Mucosa of stomach (tissue), 1 donor: ENCODE measurements at regions not wholly inside any gene's neighbourhood (a gene's known extent, or its start where the extent isn't known, plus 50 kb on each side); places are given as distances from the start of the nearest gene placed in this dataset.

Experiments
- H3K27me3 ChIP-seq: one replicate; pipeline ENCODE4 v1.7.0; 2013; ENCODE audit warnings: mild to moderate bottlenecking, low read length; ENCODE audit not compliant: control insufficient read depth, insufficient read depth
- H3K36me3 ChIP-seq: one replicate; pipeline ENCODE4 v1.7.0; 2013; ENCODE audit warnings: low read length; ENCODE audit not compliant: control insufficient read depth, insufficient read depth
- H3K4me1 ChIP-seq: one replicate; pipeline ENCODE4 v1.7.0; 2013; ENCODE audit warnings: mild to moderate bottlenecking, low read length; ENCODE audit not compliant: control insufficient read depth, insufficient read depth
- H3K4me3 ChIP-seq: one replicate; pipeline ENCODE4 v1.7.0; 2013; ENCODE audit warnings: low read length
- H3K9ac ChIP-seq: one replicate; pipeline ENCODE4 v1.7.0; 2013; ENCODE audit warnings: mild to moderate bottlenecking, low read length, moderate library complexity
- H3K9me3 ChIP-seq: one replicate; pipeline ENCODE4 v1.7.0; 2013; ENCODE audit warnings: mild to moderate bottlenecking, low read length, moderate library complexity; ENCODE audit not compliant: control insufficient read depth
- donor health status: Pancreatic carcinoma.

DNA sequence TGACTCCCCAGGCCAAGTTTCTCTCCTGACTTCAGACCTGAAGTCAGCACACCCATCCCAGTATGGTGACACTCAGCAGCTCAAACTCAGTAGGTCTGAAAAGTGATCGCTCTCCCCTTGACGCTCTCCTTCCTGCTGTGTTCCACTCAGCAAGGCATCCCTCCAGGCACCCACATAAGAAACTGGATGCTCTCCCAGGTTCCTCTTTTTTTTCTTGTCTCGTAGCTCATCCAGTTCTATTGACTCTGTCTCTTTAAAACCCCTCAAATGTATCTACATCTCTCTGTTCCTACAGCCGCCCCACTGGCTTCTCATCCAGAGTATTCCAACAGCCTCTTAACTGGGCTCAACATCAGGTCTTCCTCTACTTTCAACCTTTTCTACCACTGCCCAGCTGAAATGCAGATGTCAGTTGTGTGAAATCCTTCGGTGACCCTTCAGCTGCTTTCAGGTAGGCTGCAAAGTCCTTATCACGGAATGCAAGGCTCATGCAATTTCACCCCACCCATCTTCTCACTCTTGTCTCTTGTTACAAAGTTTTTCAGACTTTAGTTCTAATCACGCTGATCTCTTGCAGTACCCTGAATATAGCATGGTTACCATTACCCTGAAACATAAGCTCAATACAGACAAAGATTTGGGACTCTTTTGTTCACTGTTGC, 286.2 kb upstream of the POU3F1 start:
- H3K4me1 ChIP-seq, result no peaks in the 10 kb centered on the region
- H3K36me3 ChIP-seq, result no peaks in the 10 kb centered on the region
- no peak overlapping the region for H3K4me3 ChIP-seq
- no peaks in the 10 kb centered on the region for H3K9me3 ChIP-seq
- no peak overlapping the region for H3K9ac ChIP-seq
- no peaks in the 10 kb centered on the region for H3K27me3 ChIP-seq

GRCh38 chr1:38331496-38332210, 285.1 kb upstream of the POU3F1 start:
- Histone ChIP-seq H3K4me3 (no peak overlapping the region), H3K9ac (no peak overlapping the region)

DNA sequence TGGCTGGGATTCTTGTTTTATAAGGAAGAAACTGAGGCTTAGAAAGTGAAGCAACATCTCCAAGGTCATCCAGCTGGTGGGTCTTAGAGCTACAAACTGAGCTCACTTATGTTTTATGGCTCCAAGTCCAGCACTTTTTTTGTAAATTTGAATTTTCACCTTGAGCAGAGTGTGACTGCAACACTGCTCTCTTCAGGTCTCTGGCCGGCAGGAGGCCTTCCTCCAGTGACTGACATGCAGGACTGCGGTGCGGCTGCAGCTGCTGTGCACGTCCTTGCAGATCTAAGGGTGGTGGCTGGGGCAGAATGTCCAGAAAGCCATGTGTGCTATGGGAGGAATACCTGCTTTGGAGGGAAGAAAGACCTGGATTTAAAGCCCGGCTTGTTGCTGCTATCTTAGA, 284.2 kb upstream of the POU3F1 start:
- Histone ChIP-seq H3K4me3 (no peak overlapping the region), H3K4me1 (no peaks in the 10 kb centered on the region), H3K9me3 (no peaks in the 10 kb centered on the region), H3K36me3 (no peaks in the 10 kb centered on the region), H3K9ac (no peak overlapping the region), H3K27me3 (no peaks in the 10 kb centered on the region)

More at GRCh38 chr1:38331496-38332210, 285.1 kb upstream of the POU3F1 start:
- H3K9me3 ChIP-seq, result no peaks in the 10 kb centered on the region
- H3K4me1 ChIP-seq, result no peaks in the 10 kb centered on the region
- no peaks in the 10 kb centered on the region for H3K36me3 ChIP-seq
- H3K27me3 ChIP-seq, result no peaks in the 10 kb centered on the region

- no peaks in the 10 kb centered on the region for H3K4me1 ChIP-seq
- H3K9ac ChIP-seq, result no peak overlapping the region
- H3K9me3 ChIP-seq, result no peaks in the 10 kb centered on the region
- no peaks in the 10 kb centered on the region for H3K27me3 ChIP-seq
- no peak overlapping the region for H3K4me3 ChIP-seq
- H3K36me3 ChIP-seq, result no peaks in the 10 kb centered on the region
Measured at GRCh38 chr1:38329644-38330043, 283.1 kb upstream of the POU3F1 start.

DNA sequence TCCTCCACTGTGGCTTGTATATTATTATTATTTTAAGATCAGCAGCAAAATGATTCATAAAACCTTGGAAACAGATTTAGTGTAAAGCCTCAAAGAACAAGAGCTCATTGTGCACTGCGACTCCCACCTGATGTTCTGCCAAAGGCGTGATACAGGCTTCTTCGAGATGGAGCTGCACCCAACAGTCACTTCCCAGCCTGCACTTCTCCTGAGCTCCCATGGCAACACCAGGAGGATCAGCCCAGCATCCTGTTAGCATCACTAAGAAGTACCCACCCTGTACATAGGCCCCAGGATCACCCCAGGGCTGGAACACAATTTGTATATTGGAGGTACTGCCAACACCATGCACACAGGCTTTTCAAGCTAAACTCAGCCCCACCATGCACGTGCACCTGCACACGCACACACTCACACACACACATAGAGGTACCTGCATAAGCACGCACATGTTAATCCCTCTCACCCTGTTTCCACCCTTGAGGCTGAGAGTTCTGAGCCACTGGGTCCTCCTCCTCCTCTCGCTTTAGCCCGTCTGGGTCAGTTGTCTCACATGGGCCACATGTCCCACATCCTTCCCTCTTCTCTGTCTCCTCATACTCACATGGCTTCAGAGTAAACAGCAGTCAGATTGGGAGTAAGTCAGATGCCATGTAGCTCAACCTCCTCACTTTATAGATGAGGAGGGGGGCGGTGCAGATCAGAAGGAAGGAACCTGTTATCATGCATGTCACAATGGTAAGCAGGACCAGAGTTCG, 281.9 kb upstream of the POU3F1 start:
- H3K9me3 ChIP-seq, result no peaks in the 10 kb centered on the region
- no peaks in the 10 kb centered on the region for H3K36me3 ChIP-seq
- no peaks in the 10 kb centered on the region for H3K27me3 ChIP-seq
- no peak overlapping the region for H3K9ac ChIP-seq
- no peak overlapping the region for H3K4me3 ChIP-seq
- no peaks in the 10 kb centered on the region for H3K4me1 ChIP-seq

- H3K4me1 ChIP-seq, result no peaks in the 10 kb centered on the region
- no peak overlapping the region for H3K4me3 ChIP-seq
- H3K27me3 ChIP-seq, result no peaks in the 10 kb centered on the region
- no peaks in the 10 kb centered on the region for H3K36me3 ChIP-seq
- H3K9me3 ChIP-seq, result no peaks in the 10 kb centered on the region
- no peak overlapping the region for H3K9ac ChIP-seq
Measured at GRCh38 chr1:38327559-38327973, 281.0 kb upstream of the POU3F1 start.

GRCh38 chr1:38326856-38327255, 280.3 kb upstream of the POU3F1 start:
- no peaks in the 10 kb centered on the region for H3K4me1 ChIP-seq
- H3K4me3 ChIP-seq, result no peak overlapping the region
- no peaks in the 10 kb centered on the region for H3K36me3 ChIP-seq
- H3K27me3 ChIP-seq, result no peaks in the 10 kb centered on the region
- H3K9me3 ChIP-seq, result no peaks in the 10 kb centered on the region
- H3K9ac ChIP-seq, result no peak overlapping the region

DNA sequence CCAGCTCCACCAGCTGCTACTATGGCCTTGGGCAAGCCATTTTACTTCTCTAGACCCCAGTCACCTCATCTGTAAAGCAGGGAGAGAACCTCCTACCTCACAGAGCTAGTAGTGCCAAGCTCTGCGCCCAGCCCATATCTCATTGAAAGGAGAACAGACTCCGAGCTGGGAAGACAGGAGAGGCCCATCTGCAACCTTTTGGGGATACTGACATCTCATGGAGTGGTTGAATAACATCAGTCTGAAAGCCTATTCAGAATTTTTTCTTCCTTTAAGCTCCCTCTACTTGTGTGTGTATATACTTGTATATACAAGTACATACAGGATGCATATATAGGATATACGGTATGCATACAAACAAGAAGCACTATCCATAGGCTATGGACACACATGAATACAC, 279.5 kb upstream of the POU3F1 start:
- no peaks in the 10 kb centered on the region for H3K9me3 ChIP-seq

DNA sequence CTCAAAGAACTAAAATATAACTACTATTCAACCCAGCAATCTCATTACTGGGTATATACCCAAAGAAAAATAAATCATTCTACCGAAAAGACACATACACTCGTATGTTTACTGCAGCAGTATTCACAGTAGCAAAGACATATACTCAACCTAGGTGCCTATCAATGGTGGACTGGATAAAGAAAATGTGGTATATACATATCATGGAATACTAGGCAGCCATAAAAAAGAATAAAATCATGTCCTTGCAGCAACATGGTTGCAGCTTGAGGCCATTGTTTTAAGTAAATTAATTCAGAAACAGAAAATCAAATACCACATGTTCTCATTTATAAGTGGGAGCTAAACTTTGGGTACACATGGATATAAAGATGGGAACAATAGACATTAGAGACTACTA, 266.2 kb upstream of the POU3F1 start:
- Histone ChIP-seq H3K9ac (no peak overlapping the region), H3K4me3 (no peak overlapping the region), H3K4me1 (no peaks in the 10 kb centered on the region), H3K9me3 (no peaks in the 10 kb centered on the region), H3K27me3 (no peaks in the 10 kb centered on the region), H3K36me3 (no peaks in the 10 kb centered on the region)

More for the DNA sequence above, 279.5 kb upstream of the POU3F1 start:
- Histone ChIP-seq H3K4me3 (no peak overlapping the region), H3K36me3 (no peaks in the 10 kb centered on the region), H3K9ac (no peak overlapping the region), H3K4me1 (no peaks in the 10 kb centered on the region), H3K27me3 (no peaks in the 10 kb centered on the region)

- Histone ChIP-seq H3K9me3 (no peaks in the 10 kb centered on the region), H3K4me3 (no peak overlapping the region), H3K27me3 (no peaks in the 10 kb centered on the region), H3K36me3 (no peaks in the 10 kb centered on the region), H3K4me1 (no peaks in the 10 kb centered on the region), H3K9ac (no peak overlapping the region)
Measured at GRCh38 chr1:38310079-38310478, 263.5 kb upstream of the POU3F1 start.

- Histone ChIP-seq H3K4me3 (no peak overlapping the region), H3K4me1 (no peaks in the 10 kb centered on the region), H3K27me3 (no peaks in the 10 kb centered on the region), H3K9ac (no peak overlapping the region), H3K9me3 (no peaks in the 10 kb centered on the region), H3K36me3 (no peaks in the 10 kb centered on the region)
Measured at GRCh38 chr1:38308780-38309179, 262.2 kb upstream of the POU3F1 start.

GRCh38 chr1:38305666-38306065, 259.1 kb upstream of the POU3F1 start:
- Histone ChIP-seq H3K4me3 (no peak overlapping the region), H3K36me3 (no peaks in the 10 kb centered on the region), H3K9me3 (no peaks in the 10 kb centered on the region), H3K27me3 (peaks cover 5% of the 10 kb centered on the region), H3K4me1 (no peaks in the 10 kb centered on the region), H3K9ac (no peak overlapping the region)
